Endothelial cell of umbilical vein (primary cell): ENCODE measurements at regions not wholly inside any gene's neighbourhood (a gene's known extent, or its start where the extent isn't known, plus 50 kb on each side); places are given as distances from the start of the nearest gene placed in this dataset.
A peak's percentile ranks its signal among the peaks of the same experiment; 100 is the strongest.

Experiments
- BruUV-seq: library from RNA; stranded (reverse); fragments of 400-500 nt; replicated peaks from 2 replicates; lab custom pipeline; 2021; lab: Mats Ljungman, UMichigan
- CTCF ChIA-PET: fragments of 300-600, 350-600 bp; sonication (Branson Sonifier 250); formaldehyde crosslinking; loops from one replicate; lab custom pipeline; 2021; ENCODE audit warnings: antibody characterized with exemption, inconsistent platforms; lab: Charles Lee
- POLR2A ChIA-PET: fragments of 300-600, 350-600 bp; sonication (Branson Sonifier 250); formaldehyde crosslinking; loops from one replicate; lab custom pipeline; 2021; ENCODE audit warnings: antibody characterized with exemption, inconsistent platforms; lab: Charles Lee
- DNase-seq: peaks from one replicate; pipeline ENCODE4 v3.0.0-alpha.2; 2011; ENCODE audit warnings: low read depth, low spot score
- FAIRE-seq: peaks from 2 replicates; lab custom pipeline; 2011; peaks lifted over from hg19 to GRCh38; lab: Jason Lieb, UNC
- H2AFZ ChIP-seq: 2 replicates; pipeline ENCODE4 v1.6.0; 2012; ENCODE audit warnings: low read depth, low read length, control low read depth, inconsistent platforms
- H3K27ac ChIP-seq: 2 replicates; pipeline ENCODE4 v1.5.1; 2011; ENCODE audit warnings: low read depth, mild to moderate bottlenecking, control low read depth, low read length, moderate library complexity; ENCODE audit not compliant: insufficient read depth
- H3K27me3 ChIP-seq, 2 experiments: 2 replicates each; pipeline versions ENCODE4 v1.6.0 to v1.6.1; 2011; ENCODE audit warnings: low read length in 2 of 2, mixed read lengths in 1 of 2; ENCODE audit not compliant: control insufficient read depth in 2 of 2, insufficient read depth in 2 of 2
- H3K36me3 ChIP-seq, 2 experiments: 2 replicates in 1 of 2; 3 replicates in 1 of 2; pipeline ENCODE4 v1.5.1; 2011; ENCODE audit warnings: low read length in 2 of 2, mild to moderate bottlenecking in 1 of 2, moderate library complexity in 1 of 2; ENCODE audit not compliant: control insufficient read depth in 2 of 2, insufficient read depth in 2 of 2; ENCODE audit errors: extremely low read depth in 1 of 2
- H3K4me1 ChIP-seq: 3 replicates; pipeline ENCODE4 v1.5.1; 2011; ENCODE audit warnings: mild to moderate bottlenecking, low read length; ENCODE audit not compliant: control insufficient read depth, insufficient read depth; ENCODE audit errors: extremely low read depth
- H3K4me2 ChIP-seq: 2 replicates; pipeline ENCODE4 v1.6.1; 2011; ENCODE audit warnings: low read length, control low read depth, mixed read lengths; ENCODE audit not compliant: insufficient read depth
- H3K4me3 ChIP-seq, 3 experiments: fragments of 200-600 bp in 1 of 3; sonication (generic), shearing (Covaris generic) in 1 of 3; replicated peaks in 1 of 3; 2 replicates each; pipeline ENCODE4 v1.5.1; 2011 to 2016; ENCODE audit warnings: control low read depth in 3 of 3, low read length in 3 of 3, mild to moderate bottlenecking in 2 of 3, inconsistent platforms in 1 of 3, low read depth in 1 of 3, moderate library complexity in 1 of 3; ENCODE audit not compliant: insufficient read depth in 1 of 3
- H3K79me2 ChIP-seq: 2 replicates; pipeline ENCODE4 v1.6.0; 2012; ENCODE audit warnings: low read length, inconsistent platforms; ENCODE audit not compliant: control insufficient read depth, insufficient read depth
- H3K9ac ChIP-seq: replicated peaks from 2 replicates; pipeline ENCODE3; 2011; ENCODE audit warnings: low read length, control low read depth; ENCODE audit not compliant: insufficient read depth; ENCODE audit errors: extremely low read depth
- H3K9me1 ChIP-seq: replicated peaks from 3 replicates; pipeline ENCODE4 v1.6.0; 2011; ENCODE audit warnings: mild to moderate bottlenecking, low read length; ENCODE audit not compliant: control insufficient read depth, insufficient read depth; ENCODE audit errors: extremely low read depth
- H3K9me3 ChIP-seq: replicated peaks from 2 replicates; pipeline ENCODE4 v1.5.1; 2012; ENCODE audit warnings: low read length, inconsistent platforms; ENCODE audit not compliant: control insufficient read depth, insufficient read depth
- H4K20me1 ChIP-seq: replicated peaks from 2 replicates; pipeline ENCODE3; 2011; ENCODE audit warnings: mild to moderate bottlenecking, low read length; ENCODE audit not compliant: control insufficient read depth, insufficient read depth; ENCODE audit errors: extremely low read depth
- EZH2 ChIP-seq: IDR thresholded peaks from 2 replicates; pipeline ENCODE4 v1.6.1; 2012; ENCODE audit warnings: borderline replicate concordance, low read depth, mild to moderate bottlenecking, moderate library complexity, low read length, inconsistent platforms; ENCODE audit not compliant: severe bottlenecking
- FOS ChIP-seq: IDR thresholded peaks from 2 replicates; pipeline ENCODE4 v1.6.1; 2011; ENCODE audit warnings: mild to moderate bottlenecking, low read length, moderate library complexity, borderline replicate concordance; ENCODE audit not compliant: insufficient read depth
- GATA2 ChIP-seq: IDR thresholded peaks from 2 replicates; pipeline ENCODE4 v1.7.0; 2011; ENCODE audit warnings: low read depth, mild to moderate bottlenecking, moderate library complexity, mixed read lengths, low read length; ENCODE audit not compliant: insufficient read length, insufficient read depth
- JUN ChIP-seq: IDR thresholded peaks from 2 replicates; pipeline ENCODE4 v1.6.1; 2011; ENCODE audit warnings: borderline replicate concordance, low read depth; ENCODE audit not compliant: insufficient read length, insufficient read depth
- MAX ChIP-seq: IDR thresholded peaks from 2 replicates; pipeline ENCODE4 v1.6.1; 2011; ENCODE audit not compliant: insufficient read depth, insufficient read length
- MYC ChIP-seq: IDR thresholded peaks from one replicate; pipeline ENCODE4 v1.6.1; 2011; ENCODE audit warnings: mild to moderate bottlenecking, low read depth, low read length
- POLR2A ChIP-seq: IDR thresholded peaks from 2 replicates; pipeline ENCODE4 v1.6.1; 2012; ENCODE audit warnings: low read depth, mild to moderate bottlenecking, control low read depth, low read length
- POLR2AphosphoS5 ChIP-seq: IDR thresholded peaks from 2 replicates; pipeline ENCODE4 v1.6.1; 2012; ENCODE audit warnings: low read depth, mild to moderate bottlenecking, control low read depth, low read length, moderate library complexity; ENCODE audit not compliant: insufficient read depth
- dilution Hi-C: fragments of 300-500 bp; cut with MboI; formaldehyde crosslinking; loops from one replicate; pipeline ENCODE4 v1.15.0; 2019; ENCODE audit warnings: low sequenced_read_pairs; ENCODE audit not compliant: extremely low pct_ligation_motif_present
- intact Hi-C: fragments of 100-400 bp; cut with micrococcal nuclease; formaldehyde crosslinking; loops from one replicate; pipeline ENCODE4 v1.10.0; 2022
- TF ChIP-seq, protein P1 (sequence below), 2 donors: IDR thresholded peaks; 1 replicate in 1 of 2; 2 replicates in 1 of 2; pipeline ENCODE4 v1.5.1; 2011; ENCODE audit warnings: low read length in 2 of 2, mild to moderate bottlenecking in 2 of 2, moderate library complexity in 2 of 2, control low read depth in 1 of 2, inconsistent platforms in 1 of 2, low read depth in 1 of 2; ENCODE audit not compliant: insufficient read depth in 1 of 2; ENCODE audit errors: extremely low read depth in 1 of 2

DNA sequence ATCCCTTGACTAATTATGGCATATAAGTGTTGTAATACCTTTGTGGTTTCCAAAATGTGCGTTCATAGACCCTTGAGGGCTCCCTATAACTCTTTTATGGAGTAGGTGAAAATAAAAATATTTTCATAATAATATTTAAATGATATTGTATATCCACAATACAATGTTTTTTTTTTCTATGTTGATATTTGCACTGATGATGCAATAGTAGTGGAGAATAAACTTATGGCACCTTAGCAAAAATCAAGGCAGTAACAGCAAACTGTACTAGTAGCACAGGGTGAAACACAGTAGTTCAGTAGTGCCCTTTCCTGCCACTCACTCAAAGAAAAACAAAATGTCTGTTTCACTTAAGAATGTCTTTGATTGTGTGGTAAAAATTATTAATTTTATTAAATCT is 465.3 kb downstream of the C4orf33 start:
- Histone ChIP-seq H3K9me1 (no peaks in the 10 kb centered on the region), H3K27ac (peak overlapping the region; percentile 50), H3K4me3 (no peak overlapping the region), H3K79me2 (no peaks in the 10 kb centered on the region), H4K20me1 (no peaks in the 10 kb centered on the region), H3K4me1 (peaks cover 11% of the 10 kb centered on the region), H3K36me3 (no peaks in the 10 kb centered on the region), H3K9ac (no peak overlapping the region), H3K4me2 (peak overlapping the region; percentile 27), H2AFZ (no peak overlapping the region), H3K9me3 (no peaks in the 10 kb centered on the region), H3K27me3 (no peaks in the 10 kb centered on the region)
- no TSS peak for BruUV-seq
- ChIA-PET POLR2A (no interaction called here), CTCF (no interaction called here)
- dilution Hi-C loops: no loop called here
- FAIRE-seq: no peak
- intact Hi-C loops: loop anchor here (1.0 kb wide), 2 partner anchors 11 to 15 kb away; no protein-coding TSS in a partner anchor
- DNase-seq: no peak
- TF ChIP-seq MYC (no peak), MAX (no peak), EZH2 (no peak), FOS (no peak), JUN (no peak), POLR2A (no peak), POLR2AphosphoS5 (no peak), GATA2 (no peak)
- TF ChIP-seq, protein P1, sequence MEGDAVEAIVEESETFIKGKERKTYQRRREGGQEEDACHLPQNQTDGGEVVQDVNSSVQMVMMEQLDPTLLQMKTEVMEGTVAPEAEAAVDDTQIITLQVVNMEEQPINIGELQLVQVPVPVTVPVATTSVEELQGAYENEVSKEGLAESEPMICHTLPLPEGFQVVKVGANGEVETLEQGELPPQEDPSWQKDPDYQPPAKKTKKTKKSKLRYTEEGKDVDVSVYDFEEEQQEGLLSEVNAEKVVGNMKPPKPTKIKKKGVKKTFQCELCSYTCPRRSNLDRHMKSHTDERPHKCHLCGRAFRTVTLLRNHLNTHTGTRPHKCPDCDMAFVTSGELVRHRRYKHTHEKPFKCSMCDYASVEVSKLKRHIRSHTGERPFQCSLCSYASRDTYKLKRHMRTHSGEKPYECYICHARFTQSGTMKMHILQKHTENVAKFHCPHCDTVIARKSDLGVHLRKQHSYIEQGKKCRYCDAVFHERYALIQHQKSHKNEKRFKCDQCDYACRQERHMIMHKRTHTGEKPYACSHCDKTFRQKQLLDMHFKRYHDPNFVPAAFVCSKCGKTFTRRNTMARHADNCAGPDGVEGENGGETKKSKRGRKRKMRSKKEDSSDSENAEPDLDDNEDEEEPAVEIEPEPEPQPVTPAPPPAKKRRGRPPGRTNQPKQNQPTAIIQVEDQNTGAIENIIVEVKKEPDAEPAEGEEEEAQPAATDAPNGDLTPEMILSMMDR (IDR thresholded peaks at IDR 0.05; ENCODE audit: extremely low read depth in 1 of 2, insufficient read depth in 1 of 2, low read depth in 1 of 2, low read length in 2 of 2): no peak
